MCF 10A (cell line): ENCODE measurements at regions not wholly inside any gene's neighbourhood (a gene's known extent, or its start where the extent isn't known, plus 50 kb on each side); places are given as distances from the start of the nearest gene placed in this dataset.
"Not testable (repeated sequence)": the region's sequence is repeated elsewhere in the genome, so short reads cannot be mapped to it uniquely, and the experiment has no call there.

Experiments used
- BruUV-seq: library from RNA; stranded (reverse); fragments of 400-500 nt; replicated peaks from 2 replicates; lab custom pipeline; 2021; lab: Mats Ljungman, UMichigan
- CTCF ChIA-PET: fragments of 300-600 bp; sonication (Branson Sonifier 250); formaldehyde crosslinking; extraction: SDS; loops from one replicate; lab custom pipeline; 2021; ENCODE audit warnings: antibody characterized with exemption, inconsistent platforms; lab: Yijun Ruan, JAX
- POLR2A ChIA-PET: fragments of 300-600, 350-650 bp; sonication (Branson Sonifier 250); formaldehyde crosslinking; extraction: SDS; loops from one replicate; lab custom pipeline; 2020; ENCODE audit warnings: antibody characterized with exemption, inconsistent platforms; lab: Yijun Ruan, JAX
- DNase-seq: peaks from one replicate; pipeline ENCODE4 v3.0.0-alpha.2; 2018; ENCODE audit not compliant: unreplicated experiment
- H3K27ac Mint-ChIP-seq: one replicate; pipeline ENCODE4 v1.8.0; 2022; ENCODE audit warnings: mild to moderate bottlenecking, low read depth, mixed read lengths; ENCODE audit not compliant: unreplicated experiment
- H3K27me3 Mint-ChIP-seq: one replicate; pipeline ENCODE4 v1.8.0; 2022; ENCODE audit warnings: mixed read lengths; ENCODE audit not compliant: insufficient read depth, unreplicated experiment
- H3K36me3 Mint-ChIP-seq: one replicate; pipeline ENCODE4 v1.8.0; 2022; ENCODE audit warnings: mild to moderate bottlenecking, moderate library complexity, mixed read lengths; ENCODE audit not compliant: insufficient read depth, unreplicated experiment
- H3K4me1 Mint-ChIP-seq: one replicate; pipeline ENCODE4 v1.8.0; 2022; ENCODE audit warnings: mixed read lengths; ENCODE audit not compliant: insufficient read depth, unreplicated experiment
- H3K4me3 Mint-ChIP-seq: one replicate; pipeline ENCODE4 v1.8.0; 2022; ENCODE audit warnings: mild to moderate bottlenecking, moderate library complexity, mixed read lengths; ENCODE audit not compliant: unreplicated experiment
- H3K9me3 Mint-ChIP-seq: one replicate; pipeline ENCODE4 v1.8.0; 2022; ENCODE audit warnings: mixed read lengths; ENCODE audit not compliant: unreplicated experiment
- intact Hi-C: fragments of 100-400 bp; cut with micrococcal nuclease; formaldehyde crosslinking; loops from 2 replicates; pipeline ENCODE4 v1.14.1; 2022
- TF ChIP-seq, protein P1 (sequence below): fragments of 200-600 bp; IDR thresholded peaks from one replicate; pipeline ENCODE4 v1.8.0; 2022; ENCODE audit warnings: antibody characterized with exemption, mild to moderate bottlenecking; ENCODE audit not compliant: unreplicated experiment

GRCh38 chr6:95867205-95867604 lies 148.6 kb upstream of the FUT9 start:
- CTCF ChIA-PET = interaction anchor here (0.6 to 2.5 kb wide), 13 partner anchors 11 to 459 kb away, joined by 3 to 10 read pairs (median 3); no protein-coding TSS in a partner anchor
- Mint-ChIP-seq H3K9me3 (no peaks in the 10 kb centered on the region), H3K27ac (no peak overlapping the region), H3K4me3 (no peak overlapping the region), H3K27me3 (peaks cover 16% of the 10 kb centered on the region), H3K4me1 (no peaks in the 10 kb centered on the region), H3K36me3 (no peaks in the 10 kb centered on the region)
- no peak for DNase-seq
- BruUV-seq = no TSS peak
- intact Hi-C loops = loop anchor here (2.0 kb wide), 1 partner anchor 436 kb away; no protein-coding TSS in a partner anchor
- POLR2A ChIA-PET = no interaction called here
- TF ChIP-seq, protein P1, sequence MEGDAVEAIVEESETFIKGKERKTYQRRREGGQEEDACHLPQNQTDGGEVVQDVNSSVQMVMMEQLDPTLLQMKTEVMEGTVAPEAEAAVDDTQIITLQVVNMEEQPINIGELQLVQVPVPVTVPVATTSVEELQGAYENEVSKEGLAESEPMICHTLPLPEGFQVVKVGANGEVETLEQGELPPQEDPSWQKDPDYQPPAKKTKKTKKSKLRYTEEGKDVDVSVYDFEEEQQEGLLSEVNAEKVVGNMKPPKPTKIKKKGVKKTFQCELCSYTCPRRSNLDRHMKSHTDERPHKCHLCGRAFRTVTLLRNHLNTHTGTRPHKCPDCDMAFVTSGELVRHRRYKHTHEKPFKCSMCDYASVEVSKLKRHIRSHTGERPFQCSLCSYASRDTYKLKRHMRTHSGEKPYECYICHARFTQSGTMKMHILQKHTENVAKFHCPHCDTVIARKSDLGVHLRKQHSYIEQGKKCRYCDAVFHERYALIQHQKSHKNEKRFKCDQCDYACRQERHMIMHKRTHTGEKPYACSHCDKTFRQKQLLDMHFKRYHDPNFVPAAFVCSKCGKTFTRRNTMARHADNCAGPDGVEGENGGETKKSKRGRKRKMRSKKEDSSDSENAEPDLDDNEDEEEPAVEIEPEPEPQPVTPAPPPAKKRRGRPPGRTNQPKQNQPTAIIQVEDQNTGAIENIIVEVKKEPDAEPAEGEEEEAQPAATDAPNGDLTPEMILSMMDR = no peak

GRCh38 chr6:95877480-95877879 lies 138.3 kb upstream of the FUT9 start:
- CTCF ChIA-PET = no interaction called here
- Mint-ChIP-seq H3K4me1 (no peaks in the 10 kb centered on the region), H3K4me3 (no peak overlapping the region), H3K9me3 (no peaks in the 10 kb centered on the region), H3K27me3 (peaks cover 7% of the 10 kb centered on the region), H3K27ac (no peak overlapping the region), H3K36me3 (no peaks in the 10 kb centered on the region)
- TF ChIP-seq, protein P1 = no peak
- intact Hi-C loops = no loop called here
- DNase-seq = no peak
- no TSS peak for BruUV-seq
- POLR2A ChIA-PET = no interaction called here

GRCh38 chr6:95879856-95880255 lies 135.9 kb upstream of the FUT9 start:
- TF ChIP-seq, protein P1 = no peak
- Mint-ChIP-seq H3K36me3 (no peaks in the 10 kb centered on the region), H3K9me3 (no peaks in the 10 kb centered on the region), H3K4me3 (no peak overlapping the region), H3K4me1 (no peaks in the 10 kb centered on the region), H3K27ac (no peak overlapping the region), H3K27me3 (peaks cover 7% of the 10 kb centered on the region)
- intact Hi-C loops = no loop called here
- POLR2A ChIA-PET = no interaction called here
- DNase-seq = no peak
- BruUV-seq = no TSS peak
- CTCF ChIA-PET = no interaction called here

GRCh38 chr6:95882371-95882770 lies 133.4 kb upstream of the FUT9 start:
- DNase-seq = no peak
- Mint-ChIP-seq H3K27ac (no peak overlapping the region), H3K9me3 (no peaks in the 10 kb centered on the region), H3K4me3 (no peak overlapping the region), H3K4me1 (no peaks in the 10 kb centered on the region), H3K27me3 (peaks cover 7% of the 10 kb centered on the region), H3K36me3 (no peaks in the 10 kb centered on the region)
- BruUV-seq = no TSS peak
- POLR2A ChIA-PET = no interaction called here
- intact Hi-C loops = no loop called here
- CTCF ChIA-PET = no interaction called here
- TF ChIP-seq, protein P1 = no peak

DNA sequence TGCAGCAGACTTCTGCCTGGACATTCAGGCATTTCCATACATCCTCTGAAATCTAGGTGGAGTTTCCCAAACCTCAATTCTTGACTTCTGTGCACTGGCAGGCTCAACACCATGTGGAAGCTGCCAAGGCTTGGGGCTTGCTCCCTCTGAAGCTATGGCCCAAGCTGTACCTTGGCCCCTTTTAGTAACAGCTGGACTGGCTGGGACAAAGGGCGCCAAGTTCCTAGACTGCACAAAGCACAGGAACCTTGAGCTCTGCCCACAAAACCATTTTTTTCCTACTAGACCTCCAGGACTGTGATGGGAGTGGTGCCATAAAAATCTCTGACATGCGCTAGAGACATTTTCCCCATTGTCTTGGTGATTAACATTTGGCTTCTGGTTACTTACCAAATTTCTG lies 127.1 kb upstream of the FUT9 start:
- POLR2A ChIA-PET, H3K36me3 Mint-ChIP-seq, H3K27me3 Mint-ChIP-seq, H3K9me3 Mint-ChIP-seq, H3K4me1 Mint-ChIP-seq, DNase-seq, CTCF ChIA-PET, intact Hi-C loops, H3K4me3 Mint-ChIP-seq, H3K27ac Mint-ChIP-seq, BruUV-seq: not testable (repeated sequence)
